T47D (cell line): ENCODE measurements at regions not wholly inside any gene's neighbourhood (a gene's known extent, or its start where the extent isn't known, plus 50 kb on each side); places are given as distances from the start of the nearest gene placed in this dataset.
"Not testable (repeated sequence)": the region's sequence is repeated elsewhere in the genome, so short reads cannot be mapped to it uniquely, and the experiment has no call there.

Experiments used
- DNase-seq, 2 experiments: peaks; one replicate each; pipeline versions ENCODE4 v3.0.0 to v3.0.0-alpha.2; 2011 to 2012; ENCODE audit warnings: low read depth in 1 of 2, low spot score in 1 of 2
- JUND ChIP-seq: IDR thresholded peaks from 2 replicates; pipeline ENCODE4 v1.6.1; 2012; ENCODE audit warnings: low read depth
- in situ Hi-C: cut with HindIII; loops from 2 replicates; pipeline ENCODE4 v1.10.0; 2016; ENCODE audit warnings: low sequenced_read_pairs, low pct_unique_long_range_greater_than_20kb

- in situ Hi-C loops: no loop called here
- no peak for TF ChIP-seq JUND
Measured at GRCh38 chr2:61626827-61627226, 88.7 kb upstream of the XPO1 start.

DNA sequence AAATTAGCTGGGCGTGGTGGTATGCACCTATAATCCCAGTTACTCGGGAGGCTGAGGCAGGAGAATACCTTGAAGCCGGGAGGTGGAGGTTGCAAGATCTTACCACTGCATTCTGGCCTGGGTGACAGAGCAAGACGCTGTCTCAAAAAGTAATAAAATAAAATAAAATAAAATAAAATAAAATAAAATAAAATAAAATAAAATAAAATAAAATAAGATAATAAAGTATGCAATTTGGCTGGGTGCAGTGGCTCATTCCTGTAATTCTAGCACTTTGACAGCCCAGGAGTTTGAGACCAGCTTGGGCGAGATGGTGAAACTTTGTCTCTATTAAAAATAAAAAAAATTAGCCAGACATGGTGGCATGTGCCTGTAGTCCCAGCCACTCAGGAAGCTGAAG lies 85.6 kb upstream of the XPO1 start:
- TF ChIP-seq JUND: no peak
- DNase-seq: no peak
- in situ Hi-C loops: no loop called here

More at GRCh38 chr2:61626827-61627226, 88.7 kb upstream of the XPO1 start:
- no peak for DNase-seq

- in situ Hi-C loops: no loop called here
- DNase-seq: no peak
- no peak for TF ChIP-seq JUND
Measured at GRCh38 chr2:61620244-61621159, 82.3 kb upstream of the XPO1 start.

DNA sequence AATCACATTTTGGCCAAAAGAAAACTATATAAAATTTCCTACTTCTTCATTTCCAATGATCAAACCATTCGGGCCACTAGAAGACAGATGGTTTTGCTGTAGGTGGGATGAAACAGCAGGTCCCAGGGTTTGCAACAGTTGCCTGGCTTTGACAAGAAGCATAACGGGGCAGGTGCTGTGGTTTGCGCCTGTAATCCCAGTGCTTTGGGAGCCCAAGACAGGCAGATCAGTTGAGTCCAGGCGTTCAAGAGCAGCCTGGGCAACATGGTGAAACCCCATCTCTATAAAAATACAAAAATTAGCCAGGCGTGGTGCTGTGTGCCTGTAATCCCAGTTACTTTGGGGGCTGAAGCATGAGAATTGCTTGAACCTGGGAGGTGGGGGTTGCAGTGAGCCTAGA lies 81.4 kb upstream of the XPO1 start:
- in situ Hi-C loops: no loop called here
- no peak for TF ChIP-seq JUND
- DNase-seq: no peak

DNA sequence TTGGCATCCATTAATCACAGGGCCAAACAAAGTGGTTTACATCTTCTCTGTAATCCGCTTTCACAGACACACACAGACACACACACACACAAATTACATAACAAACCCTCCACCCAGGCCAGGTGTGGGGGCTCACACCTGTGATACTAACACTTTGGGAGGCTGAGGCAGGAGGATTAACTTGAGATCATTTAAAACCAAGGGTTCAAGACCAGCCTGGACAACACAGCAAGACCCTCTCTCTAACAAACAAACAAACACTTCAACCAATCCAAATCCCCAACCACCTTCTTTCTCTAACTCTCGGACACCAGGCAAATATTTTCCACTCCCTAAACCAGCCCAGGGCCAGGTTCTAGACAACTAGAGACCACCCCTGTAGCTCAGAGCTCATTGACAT lies 79.5 kb upstream of the XPO1 start:
- TF ChIP-seq JUND: no peak
- in situ Hi-C loops: no loop called here
- no peak for DNase-seq

GRCh38 chr2:61605245-61605644 lies 67.1 kb upstream of the XPO1 start:
- in situ Hi-C loops: no loop called here
- TF ChIP-seq JUND: no peak
- DNase-seq: no peak

DNA sequence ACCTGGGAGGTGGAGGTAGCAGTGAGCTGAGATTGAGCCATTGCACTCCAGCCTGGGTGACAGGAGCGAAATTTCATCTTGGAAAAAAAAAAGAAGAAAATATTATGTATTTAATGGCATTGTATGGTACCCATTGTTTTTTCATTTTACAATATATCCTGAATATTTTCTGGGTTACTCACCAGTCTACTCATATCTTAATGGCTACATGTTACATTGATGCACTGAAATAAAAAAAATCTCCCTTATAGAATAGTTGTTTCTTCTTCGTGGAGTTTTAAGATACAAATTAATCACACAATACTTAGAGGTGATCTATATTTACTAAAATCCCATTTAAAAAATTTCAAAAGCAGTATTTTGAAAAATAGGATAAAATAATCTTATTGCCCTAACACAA lies 66.3 kb upstream of the XPO1 start:
- in situ Hi-C loops: no loop called here
- DNase-seq: no peak
- no peak for TF ChIP-seq JUND

DNA sequence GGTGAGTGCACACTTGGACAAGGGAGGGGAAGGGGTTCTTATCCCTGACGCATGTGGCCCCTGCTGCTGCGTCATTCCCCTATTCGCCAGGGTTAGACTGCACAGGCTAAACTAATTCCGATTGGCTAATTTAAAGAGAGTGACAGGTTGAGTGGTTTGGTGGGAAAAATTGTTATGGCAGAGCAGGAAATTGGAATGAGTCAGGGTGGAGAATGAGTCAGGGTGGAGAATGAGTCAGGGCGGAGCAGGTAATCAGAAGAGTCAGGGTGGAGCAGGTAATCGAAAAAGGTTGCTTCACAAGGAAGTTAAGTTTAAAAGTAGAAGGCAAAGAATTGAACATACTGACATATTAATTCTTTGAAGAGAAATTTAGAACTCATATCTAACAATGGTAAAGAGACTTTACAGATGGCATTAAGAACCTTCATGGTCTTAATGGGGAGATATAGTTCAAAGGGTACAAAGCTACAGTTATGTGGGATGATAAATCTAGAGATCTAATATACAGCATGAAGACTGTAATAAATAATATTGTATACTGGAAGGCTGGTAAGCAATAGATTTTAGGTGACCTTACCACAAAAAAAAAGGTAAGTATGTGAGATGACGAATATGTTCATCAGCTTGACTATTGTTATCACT lies 60.5 kb upstream of the XPO1 start:
- in situ Hi-C loops, DNase-seq: not testable (repeated sequence)

DNA sequence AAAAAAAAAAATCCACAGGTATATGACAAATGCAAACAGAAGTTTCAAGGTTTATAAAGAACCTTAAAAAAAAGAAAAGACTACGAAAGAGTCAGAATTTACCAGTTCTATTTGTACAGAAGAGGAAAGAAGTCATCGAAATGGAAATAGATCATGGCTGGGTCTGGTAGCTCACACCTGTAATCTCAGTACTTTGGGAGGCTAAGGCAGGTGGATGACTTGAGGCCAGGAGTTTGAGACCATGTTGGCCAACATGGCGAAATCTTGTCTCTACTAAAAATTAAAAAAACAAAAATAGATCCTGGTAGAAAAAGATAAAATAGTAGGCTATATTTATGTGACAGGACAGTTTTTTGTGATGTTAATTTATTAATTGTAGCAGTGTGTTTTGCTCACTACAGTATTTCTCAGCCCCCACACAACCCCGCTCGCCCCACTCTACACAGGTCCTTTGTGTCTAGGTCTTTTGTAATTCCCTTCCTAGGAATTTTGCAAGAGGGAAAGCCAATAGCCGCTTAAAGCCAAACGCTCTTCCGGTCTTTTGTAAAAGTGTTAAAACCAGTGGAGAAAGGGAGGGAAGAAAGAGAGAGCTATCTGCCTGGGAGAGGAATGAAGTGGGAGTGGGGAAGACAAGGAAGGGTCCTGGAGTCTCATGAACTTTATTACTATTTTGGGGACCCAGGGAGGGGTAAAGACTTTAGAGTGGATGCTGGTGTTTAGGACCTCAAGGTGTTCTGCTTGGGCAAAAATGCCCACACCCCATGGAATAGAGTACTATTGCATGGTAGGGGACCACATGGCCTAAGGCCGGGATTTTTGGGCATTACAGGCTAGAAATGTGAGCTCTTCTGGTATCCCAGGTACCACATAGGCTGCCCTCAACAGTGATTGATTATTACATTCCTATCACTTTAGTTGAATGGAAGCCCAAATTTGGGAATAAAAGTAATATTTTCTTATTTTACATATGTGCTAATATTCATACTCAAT lies 59.4 kb upstream of the XPO1 start:
- no peak for DNase-seq
- TF ChIP-seq JUND: no peak
- in situ Hi-C loops: no loop called here

DNA sequence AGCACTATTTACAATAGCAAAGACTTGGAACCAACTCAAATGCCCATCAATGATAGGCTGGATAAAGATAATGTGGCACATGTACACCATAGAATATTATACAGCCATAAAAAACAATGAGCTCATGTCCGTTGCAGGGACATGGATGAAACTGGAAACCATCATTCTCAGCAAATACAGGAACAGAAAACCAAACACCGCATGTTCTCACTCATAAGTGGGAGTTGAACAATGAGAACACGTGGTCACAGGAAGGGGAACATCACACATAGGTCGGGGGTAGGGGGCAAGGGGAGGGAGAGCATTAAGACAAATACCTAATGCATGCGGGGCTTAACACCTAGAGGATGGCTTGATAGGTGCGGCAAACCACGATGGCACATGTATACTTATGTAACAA lies 56.0 kb upstream of the XPO1 start:
- in situ Hi-C loops, DNase-seq: not testable (repeated sequence)

- DNase-seq, in situ Hi-C loops: not testable (repeated sequence)
Measured at GRCh38 chr2:61593648-61594047, 55.5 kb upstream of the XPO1 start.

GRCh38 chr2:61590214-61590613 lies 52.1 kb upstream of the XPO1 start:
- DNase-seq: no peak
- no peak for TF ChIP-seq JUND
- in situ Hi-C loops: no loop called here
